HG03108 (cell line): ENCODE measurements at regions not wholly inside any gene's neighbourhood (a gene's known extent, or its start where the extent isn't known, plus 50 kb on each side); places are given as distances from the start of the nearest gene placed in this dataset.

Experiments used
- ATAC-seq: cut with Tn5 transposase; IDR thresholded peaks from one replicate; pipeline ENCODE4 v1.9.1; 2021; ENCODE audit warnings: moderate library complexity; ENCODE audit not compliant: unreplicated experiment

- no peak for ATAC-seq
Measured at GRCh38 chr16:86016201-86016965, 117.4 kb downstream of the IRF8 start.

DNA sequence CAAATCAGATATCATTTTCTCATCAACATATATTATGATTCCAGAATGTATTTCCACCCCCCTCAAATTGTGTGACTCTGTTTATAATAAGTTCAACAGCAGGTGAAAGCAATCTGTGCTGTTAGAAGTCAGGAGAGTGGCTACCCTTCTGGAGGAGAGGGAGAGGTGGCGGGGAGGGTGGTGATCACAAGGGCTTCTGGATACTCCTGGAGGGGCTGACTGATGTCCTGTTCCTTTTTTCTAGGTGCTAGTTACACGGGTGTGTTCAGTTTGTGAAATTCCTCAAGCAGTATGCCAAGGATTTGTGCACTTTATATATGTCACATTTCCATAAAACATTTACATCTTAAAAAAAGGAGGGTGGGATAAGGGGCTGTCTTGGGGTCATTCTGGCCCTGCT lies 119.1 kb downstream of the IRF8 start:
- no peak for ATAC-seq

DNA sequence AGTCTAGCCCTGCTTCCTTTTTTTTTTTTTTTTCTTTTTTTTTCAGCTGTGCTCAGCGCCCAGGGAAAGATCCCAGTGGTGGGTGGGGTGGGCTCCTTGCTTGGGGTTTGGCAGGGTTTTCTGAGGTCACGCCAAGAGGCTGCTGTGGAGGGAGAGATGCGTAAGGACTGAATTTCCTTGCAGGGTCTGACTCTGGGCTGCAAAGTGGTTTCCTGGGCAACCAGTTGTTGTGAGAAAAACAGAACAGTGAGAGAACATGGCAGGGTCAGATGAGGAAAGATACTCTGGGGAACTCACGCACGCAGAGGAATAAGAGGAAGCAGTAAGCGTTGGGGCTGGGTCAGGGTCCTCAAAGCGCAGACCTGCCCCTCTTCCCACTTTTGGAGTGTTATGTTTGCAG lies 119.5 kb downstream of the IRF8 start:
- no peak for ATAC-seq

GRCh38 chr16:86018941-86019340 lies 120.0 kb downstream of the IRF8 start:
- no peak for ATAC-seq

DNA sequence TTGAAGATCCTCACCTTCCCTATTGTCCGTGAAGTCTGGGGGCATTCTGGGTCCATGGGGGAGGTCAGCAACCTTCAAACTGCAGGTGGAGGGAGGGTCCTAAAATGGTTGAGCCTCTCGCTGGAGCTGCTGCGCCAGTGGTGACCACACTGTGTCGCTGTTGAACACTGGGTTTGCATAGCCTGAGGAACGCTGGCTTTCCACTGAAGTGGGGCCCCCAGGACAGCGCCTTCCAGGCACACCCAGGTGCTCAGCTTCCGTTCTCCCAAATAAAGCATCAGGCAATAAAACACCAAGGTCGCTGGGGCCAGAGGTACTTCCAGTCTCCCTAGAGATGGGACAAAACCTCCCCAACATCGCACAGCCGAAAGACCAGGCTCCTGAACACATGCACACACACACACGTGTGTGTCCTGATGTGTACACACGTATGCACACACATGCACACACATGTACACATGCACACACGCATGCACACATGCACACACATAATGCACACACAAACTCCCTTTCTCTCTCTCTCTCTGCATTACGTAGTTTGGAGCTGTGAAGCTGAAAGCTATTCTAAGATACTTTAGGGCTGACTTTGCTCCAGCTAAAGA lies 120.6 kb downstream of the IRF8 start:
- ATAC-seq = no peak

DNA sequence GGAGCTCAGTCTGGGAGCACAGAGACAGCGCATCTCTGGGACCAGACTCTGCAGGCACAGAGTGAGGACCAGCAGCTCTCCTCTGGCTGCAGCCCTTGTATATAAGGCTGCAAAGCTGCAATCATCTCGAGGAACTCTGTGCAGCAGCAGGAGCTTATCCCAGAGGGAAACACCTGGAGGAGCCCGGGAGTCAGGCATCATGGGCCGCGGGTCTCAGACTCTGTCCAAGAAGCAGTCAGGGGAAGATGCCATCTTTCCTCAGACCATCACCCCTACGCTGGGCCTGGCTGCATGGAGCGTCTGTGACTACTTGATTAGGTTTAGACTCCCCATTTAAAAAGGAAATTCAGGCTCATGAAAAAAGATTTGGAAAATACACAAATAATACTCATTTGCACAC lies 122.0 kb downstream of the IRF8 start:
- no peak for ATAC-seq

- no peak for ATAC-seq
Measured at GRCh38 chr16:86022381-86022960, 123.5 kb downstream of the IRF8 start.

GRCh38 chr16:86024210-86024609 lies 125.2 kb downstream of the IRF8 start:
- no peak for ATAC-seq

GRCh38 chr16:86025706-86026105 lies 126.7 kb downstream of the IRF8 start:
- no peak for ATAC-seq

- ATAC-seq = no peak
Measured at GRCh38 chr16:86026171-86026910, 127.4 kb downstream of the IRF8 start.

DNA sequence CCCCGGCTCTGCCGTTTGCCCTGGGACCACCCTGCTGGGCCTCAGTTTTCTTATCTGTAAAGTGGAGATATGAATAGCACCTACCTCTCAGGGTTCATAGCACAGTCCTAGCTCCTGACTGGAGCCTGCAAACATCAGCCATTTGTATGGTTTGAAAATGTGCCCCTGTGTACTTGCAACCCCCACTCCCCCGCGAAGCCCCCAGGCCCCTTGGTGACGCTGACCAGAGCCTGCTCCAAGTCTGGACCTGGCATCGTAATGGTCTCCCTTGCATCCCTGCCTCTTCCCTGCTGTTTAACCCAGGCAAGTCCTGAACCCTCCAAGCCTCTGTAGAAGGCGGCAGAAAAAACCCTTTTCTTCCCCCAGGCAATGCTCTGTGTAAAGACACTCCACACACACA lies 128.0 kb downstream of the IRF8 start:
- ATAC-seq = no peak

DNA sequence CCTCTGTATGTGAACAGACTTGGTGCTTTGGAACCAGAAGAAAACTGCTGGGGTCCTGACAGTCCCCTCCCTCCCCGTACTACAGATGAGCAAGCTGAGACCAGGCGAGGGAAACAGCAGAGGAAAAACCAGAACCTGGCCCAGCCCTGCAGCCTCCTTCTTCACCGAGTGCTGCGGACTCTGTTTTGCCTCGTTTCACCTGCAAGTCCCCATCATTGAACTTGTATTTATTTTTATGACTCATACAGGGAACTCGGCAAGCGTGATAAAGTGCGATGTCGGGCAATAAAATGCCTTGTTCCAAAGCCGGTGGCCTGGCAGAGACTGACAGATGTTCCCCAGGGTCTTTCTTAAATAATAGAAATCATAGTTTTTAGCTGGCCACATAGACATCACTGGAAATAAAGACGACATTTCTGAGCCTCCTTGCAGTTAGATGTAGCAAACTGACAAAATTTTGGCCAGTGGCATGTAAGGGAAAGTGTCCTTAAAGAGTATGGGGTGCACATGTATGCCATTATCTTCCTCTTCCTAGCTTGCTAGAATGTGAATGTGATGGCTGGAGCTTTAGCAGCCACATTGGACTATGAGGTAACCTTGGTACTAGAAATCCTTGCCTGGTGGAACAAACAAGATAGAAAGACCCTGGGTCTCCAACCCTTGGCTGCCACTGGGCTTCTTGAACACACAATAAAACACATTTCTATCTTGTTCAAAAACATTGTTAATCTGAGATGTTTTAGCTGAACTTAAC lies 128.6 kb downstream of the IRF8 start:
- ATAC-seq = no peak

DNA sequence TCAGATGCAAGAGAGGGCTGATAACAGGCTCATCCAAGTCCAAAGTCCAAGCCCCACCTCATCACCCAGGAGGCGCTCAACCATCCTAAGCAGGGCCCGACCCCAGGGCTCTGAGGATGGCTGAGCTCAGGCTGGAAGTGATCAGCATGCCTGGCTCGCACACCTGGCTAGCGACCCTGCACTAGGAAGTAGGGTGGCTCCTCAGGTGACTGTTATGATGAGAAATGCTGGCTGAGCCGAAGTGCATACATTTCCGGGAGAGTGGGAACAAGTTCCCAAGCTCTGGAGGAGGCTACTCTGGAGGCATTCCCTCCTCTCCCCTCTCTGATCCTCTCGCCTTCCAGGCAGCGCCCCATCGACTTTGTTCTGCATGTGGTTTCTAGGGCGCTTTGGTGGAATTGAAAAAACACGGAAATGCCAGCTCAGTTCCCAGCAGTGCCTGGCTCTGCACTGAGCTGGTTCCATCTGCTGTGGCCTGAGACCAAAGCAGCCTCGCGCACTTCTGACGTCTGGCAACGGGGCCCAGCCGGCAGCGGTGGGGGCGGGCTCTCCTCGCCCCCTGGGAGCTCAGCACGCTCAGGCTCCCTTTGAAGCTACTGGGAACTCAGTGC lies 130.3 kb downstream of the IRF8 start:
- ATAC-seq = no peak

- ATAC-seq = no peak
Measured at GRCh38 chr16:86030116-86030515, 131.2 kb downstream of the IRF8 start.

DNA sequence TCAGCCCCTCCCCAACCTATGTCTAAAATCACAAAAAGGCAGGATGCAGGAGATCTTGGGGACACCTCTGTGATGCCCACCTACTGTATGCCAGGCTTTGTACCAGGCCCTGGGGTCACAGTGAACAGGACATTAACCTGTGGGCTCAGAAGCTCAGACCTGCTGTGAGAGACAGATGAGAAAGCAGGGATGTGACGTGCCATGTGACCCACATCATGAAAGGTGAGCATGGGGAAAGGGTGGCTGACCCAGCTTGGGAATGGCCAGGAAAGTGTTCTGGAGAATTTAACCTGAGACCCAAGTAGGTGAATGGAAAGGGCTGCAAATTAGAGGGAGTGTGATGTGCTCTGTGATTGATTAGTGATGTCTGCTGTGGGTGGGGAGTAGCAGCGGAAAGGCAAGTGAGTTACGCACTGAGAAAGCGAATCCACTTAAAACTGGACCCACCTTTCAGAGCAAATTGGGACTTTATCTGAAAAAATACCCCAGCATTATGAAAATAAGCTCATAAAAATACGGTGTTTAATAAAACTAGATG lies 132.2 kb downstream of the IRF8 start:
- no peak for ATAC-seq

DNA sequence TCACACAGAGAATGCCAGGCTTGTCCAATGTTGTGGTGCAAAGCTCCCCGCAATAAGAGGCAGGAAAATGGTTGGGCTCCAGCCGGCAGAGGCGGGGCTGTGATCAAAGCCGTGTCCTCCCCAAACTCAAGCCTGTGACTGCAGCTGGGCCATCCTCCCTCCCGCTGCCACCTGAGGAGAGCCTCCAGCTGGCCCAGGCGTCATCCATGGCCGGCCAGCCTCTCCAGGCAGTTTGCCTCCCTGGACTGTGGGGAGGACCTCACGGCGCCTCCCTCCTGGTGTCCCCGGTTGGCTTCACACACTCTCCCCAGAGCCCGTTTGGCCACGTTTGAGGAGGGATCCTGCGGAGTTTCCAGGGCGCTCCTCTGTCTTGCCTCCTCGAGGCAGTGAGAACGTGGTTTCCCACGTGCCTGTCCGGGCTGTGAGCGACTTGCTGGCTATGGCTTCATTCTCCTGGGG lies 134.1 kb downstream of the IRF8 start:
- ATAC-seq = no peak

GRCh38 chr16:86033971-86034370 lies 135.0 kb downstream of the IRF8 start:
- ATAC-seq = no peak

DNA sequence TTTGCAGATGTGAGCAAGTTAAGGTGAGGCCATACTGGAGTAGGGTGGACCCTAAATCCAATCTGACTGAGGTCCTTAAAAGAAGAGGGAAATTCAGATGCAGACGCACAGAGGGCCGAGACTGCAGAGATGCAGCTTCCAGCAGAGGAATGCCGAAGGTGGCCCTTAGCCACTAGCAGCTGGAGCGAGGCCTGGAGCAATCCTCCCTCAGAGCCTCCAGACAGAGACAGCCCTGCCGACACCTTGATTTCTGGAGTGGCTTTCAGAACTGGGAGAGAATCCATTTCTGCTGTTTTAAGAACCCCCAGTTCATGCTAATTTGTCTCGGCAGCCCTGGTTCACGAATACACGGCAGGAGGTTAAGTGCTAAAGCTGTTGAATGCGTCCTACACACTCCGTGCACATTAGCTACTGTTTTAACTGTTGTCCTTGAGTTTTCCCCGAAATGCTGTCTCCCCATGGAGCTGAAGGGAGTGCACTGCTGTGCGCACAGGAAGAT lies 135.5 kb downstream of the IRF8 start:
- no peak for ATAC-seq

DNA sequence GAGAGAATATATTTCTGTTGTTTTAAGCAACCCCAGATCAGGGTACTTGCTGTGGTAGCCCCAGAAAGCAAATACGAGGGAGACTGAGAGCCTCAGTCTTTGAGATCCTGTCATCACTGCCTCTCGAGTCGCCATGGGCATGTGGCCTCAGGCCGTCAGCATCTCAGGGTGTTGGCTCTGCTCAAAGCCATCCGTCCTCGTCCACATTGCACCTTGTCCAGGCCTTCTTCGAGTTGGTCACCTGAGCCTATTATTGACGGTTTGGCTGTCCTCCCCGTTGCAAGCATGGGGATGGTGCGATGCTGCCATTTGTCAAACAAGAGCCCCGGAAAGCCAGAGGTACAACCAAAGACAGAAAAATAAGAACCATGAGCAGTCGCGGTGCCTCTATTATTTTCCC lies 136.9 kb downstream of the IRF8 start:
- ATAC-seq = no peak
